MCF 10A (cell line): ENCODE measurements at regions not wholly inside any gene's neighbourhood (a gene's known extent, or its start where the extent isn't known, plus 50 kb on each side); places are given as distances from the start of the nearest gene placed in this dataset.

Experiments
- BruUV-seq: library from RNA; stranded (reverse); fragments of 400-500 nt; replicated peaks from 2 replicates; lab custom pipeline; 2021; lab: Mats Ljungman, UMichigan
- CTCF ChIA-PET: fragments of 300-600 bp; sonication (Branson Sonifier 250); formaldehyde crosslinking; extraction: SDS; loops from one replicate; lab custom pipeline; 2021; ENCODE audit warnings: antibody characterized with exemption, inconsistent platforms; lab: Yijun Ruan, JAX
- POLR2A ChIA-PET: fragments of 300-600, 350-650 bp; sonication (Branson Sonifier 250); formaldehyde crosslinking; extraction: SDS; loops from one replicate; lab custom pipeline; 2020; ENCODE audit warnings: antibody characterized with exemption, inconsistent platforms; lab: Yijun Ruan, JAX
- DNase-seq: peaks from one replicate; pipeline ENCODE4 v3.0.0-alpha.2; 2018; ENCODE audit not compliant: unreplicated experiment
- H3K27ac Mint-ChIP-seq: one replicate; pipeline ENCODE4 v1.8.0; 2022; ENCODE audit warnings: mild to moderate bottlenecking, low read depth, mixed read lengths; ENCODE audit not compliant: unreplicated experiment
- H3K27me3 Mint-ChIP-seq: one replicate; pipeline ENCODE4 v1.8.0; 2022; ENCODE audit warnings: mixed read lengths; ENCODE audit not compliant: insufficient read depth, unreplicated experiment
- H3K36me3 Mint-ChIP-seq: one replicate; pipeline ENCODE4 v1.8.0; 2022; ENCODE audit warnings: mild to moderate bottlenecking, moderate library complexity, mixed read lengths; ENCODE audit not compliant: insufficient read depth, unreplicated experiment
- H3K4me1 Mint-ChIP-seq: one replicate; pipeline ENCODE4 v1.8.0; 2022; ENCODE audit warnings: mixed read lengths; ENCODE audit not compliant: insufficient read depth, unreplicated experiment
- H3K4me3 Mint-ChIP-seq: one replicate; pipeline ENCODE4 v1.8.0; 2022; ENCODE audit warnings: mild to moderate bottlenecking, moderate library complexity, mixed read lengths; ENCODE audit not compliant: unreplicated experiment
- H3K9me3 Mint-ChIP-seq: one replicate; pipeline ENCODE4 v1.8.0; 2022; ENCODE audit warnings: mixed read lengths; ENCODE audit not compliant: unreplicated experiment
- intact Hi-C: fragments of 100-400 bp; cut with micrococcal nuclease; formaldehyde crosslinking; loops from 2 replicates; pipeline ENCODE4 v1.14.1; 2022
- TF ChIP-seq, protein P1 (sequence below): fragments of 200-600 bp; IDR thresholded peaks from one replicate; pipeline ENCODE4 v1.8.0; 2022; ENCODE audit warnings: antibody characterized with exemption, mild to moderate bottlenecking; ENCODE audit not compliant: unreplicated experiment

DNA sequence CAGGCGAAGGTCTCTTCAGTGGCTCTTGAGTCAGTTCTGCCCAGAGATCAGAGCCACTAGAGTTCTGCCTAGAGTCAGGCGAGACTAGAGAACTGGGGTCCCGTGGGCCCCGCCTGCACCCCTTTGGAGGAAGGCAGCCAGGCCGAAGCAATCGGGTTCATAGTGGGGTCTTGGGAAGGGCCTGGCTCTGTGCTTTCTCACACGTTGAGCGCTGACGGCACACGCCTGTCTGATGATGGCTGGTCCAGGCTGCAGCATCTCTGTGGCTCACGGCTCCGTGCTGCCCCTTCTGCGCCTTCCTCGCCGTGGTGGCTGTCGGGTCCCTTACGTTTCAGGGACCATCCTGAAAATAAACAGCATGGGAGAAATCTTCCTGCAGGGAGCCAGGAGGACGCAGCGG lies 78.3 kb upstream of the RNU6ATAC start:
- no peak overlapping the region for H3K4me3 Mint-ChIP-seq
- no TSS peak for BruUV-seq
- ChIA-PET POLR2A (no interaction called here), CTCF (no interaction called here)
- intact Hi-C loops, result no loop called here
- no peak overlapping the region for H3K27ac Mint-ChIP-seq
- H3K27me3 Mint-ChIP-seq, result peaks cover 46% of the 10 kb centered on the region
- no peak for DNase-seq
- TF ChIP-seq, protein P1, sequence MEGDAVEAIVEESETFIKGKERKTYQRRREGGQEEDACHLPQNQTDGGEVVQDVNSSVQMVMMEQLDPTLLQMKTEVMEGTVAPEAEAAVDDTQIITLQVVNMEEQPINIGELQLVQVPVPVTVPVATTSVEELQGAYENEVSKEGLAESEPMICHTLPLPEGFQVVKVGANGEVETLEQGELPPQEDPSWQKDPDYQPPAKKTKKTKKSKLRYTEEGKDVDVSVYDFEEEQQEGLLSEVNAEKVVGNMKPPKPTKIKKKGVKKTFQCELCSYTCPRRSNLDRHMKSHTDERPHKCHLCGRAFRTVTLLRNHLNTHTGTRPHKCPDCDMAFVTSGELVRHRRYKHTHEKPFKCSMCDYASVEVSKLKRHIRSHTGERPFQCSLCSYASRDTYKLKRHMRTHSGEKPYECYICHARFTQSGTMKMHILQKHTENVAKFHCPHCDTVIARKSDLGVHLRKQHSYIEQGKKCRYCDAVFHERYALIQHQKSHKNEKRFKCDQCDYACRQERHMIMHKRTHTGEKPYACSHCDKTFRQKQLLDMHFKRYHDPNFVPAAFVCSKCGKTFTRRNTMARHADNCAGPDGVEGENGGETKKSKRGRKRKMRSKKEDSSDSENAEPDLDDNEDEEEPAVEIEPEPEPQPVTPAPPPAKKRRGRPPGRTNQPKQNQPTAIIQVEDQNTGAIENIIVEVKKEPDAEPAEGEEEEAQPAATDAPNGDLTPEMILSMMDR, result no peak
- H3K4me1 Mint-ChIP-seq, result peaks cover 5% of the 10 kb centered on the region
- no peaks in the 10 kb centered on the region for H3K36me3 Mint-ChIP-seq
- H3K9me3 Mint-ChIP-seq, result no peaks in the 10 kb centered on the region

- intact Hi-C loops, result no loop called here
- TF ChIP-seq, protein P1, result no peak
- Mint-ChIP-seq H3K27ac (no peak overlapping the region), H3K27me3 (peaks cover 46% of the 10 kb centered on the region), H3K9me3 (peaks cover 8% of the 10 kb centered on the region), H3K4me3 (no peak overlapping the region), H3K4me1 (peaks cover 5% of the 10 kb centered on the region), H3K36me3 (no peaks in the 10 kb centered on the region)
- DNase-seq, result no peak
- ChIA-PET CTCF (no interaction called here), POLR2A (interaction anchor here (0.7 kb wide), 1 partner anchor 574 kb away, joined by 4 read pairs; no protein-coding TSS in a partner anchor)
- BruUV-seq, result no TSS peak
Measured at GRCh38 chr9:134243778-134244467, 79.6 kb upstream of the RNU6ATAC start.

GRCh38 chr9:134245179-134245578 lies 80.8 kb upstream of the RNU6ATAC start:
- Mint-ChIP-seq H3K36me3 (no peaks in the 10 kb centered on the region), H3K4me1 (peaks cover 5% of the 10 kb centered on the region), H3K4me3 (no peak overlapping the region), H3K9me3 (peaks cover 8% of the 10 kb centered on the region), H3K27ac (no peak overlapping the region), H3K27me3 (peaks cover 46% of the 10 kb centered on the region)
- BruUV-seq, result no TSS peak
- CTCF ChIA-PET, result interaction anchor here (1.2 kb wide), 1 partner anchor 23 kb away, joined by 5 read pairs; no protein-coding TSS in a partner anchor
- intact Hi-C loops, result no loop called here
- POLR2A ChIA-PET, result no interaction called here
- no peak for DNase-seq
- TF ChIP-seq, protein P1, result no peak

DNA sequence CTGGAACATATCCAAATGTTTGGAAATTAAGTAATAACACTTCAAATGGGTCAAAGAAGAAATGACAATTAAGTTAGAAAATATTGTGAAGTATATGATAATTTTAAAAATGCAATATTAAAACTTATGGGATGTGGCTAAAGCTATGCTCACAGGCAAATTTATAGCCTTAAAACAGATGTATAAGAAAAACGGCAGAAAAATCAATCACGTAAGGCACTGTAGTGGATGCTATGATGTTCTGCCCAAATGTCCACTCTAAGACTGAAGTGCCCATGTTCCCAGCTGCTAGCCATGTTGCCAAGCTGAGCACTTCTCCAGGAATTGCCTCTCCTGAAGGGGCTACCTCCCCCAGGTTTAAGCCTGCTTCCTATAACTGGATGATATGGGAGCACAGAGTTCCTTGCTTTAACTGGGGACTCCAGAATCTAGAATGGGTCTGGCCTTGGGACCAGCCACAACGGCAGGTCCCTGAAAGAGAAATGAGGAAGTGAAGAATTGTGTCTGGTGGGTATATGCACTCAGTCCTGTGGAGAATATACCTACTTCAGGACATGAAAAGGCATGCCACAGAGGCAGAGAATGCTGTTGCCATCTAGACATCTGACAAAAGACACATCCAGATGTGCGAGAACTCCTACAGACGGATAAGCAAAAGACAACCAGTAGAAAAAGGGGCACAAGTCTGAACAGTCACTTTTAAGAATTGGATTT lies 78.2 kb upstream of the RXRA start:
- Mint-ChIP-seq H3K36me3 (no peaks in the 10 kb centered on the region), H3K4me3 (no peak overlapping the region), H3K27ac (no peak overlapping the region), H3K9me3 (peaks cover 8% of the 10 kb centered on the region), H3K4me1 (peaks cover 5% of the 10 kb centered on the region), H3K27me3 (peaks cover 37% of the 10 kb centered on the region)
- CTCF ChIA-PET, result no interaction called here
- no peak for DNase-seq
- intact Hi-C loops, result no loop called here
- POLR2A ChIA-PET, result interaction anchor here (0.6 kb wide), 1 partner anchor 16 kb away, joined by 3 read pairs; no protein-coding TSS in a partner anchor
- no TSS peak for BruUV-seq
- TF ChIP-seq, protein P1, result no peak
